Vagina (tissue), 2 donors: ENCODE measurements at regions not wholly inside any gene's neighbourhood (a gene's known extent, or its start where the extent isn't known, plus 50 kb on each side); places are given as distances from the start of the nearest gene placed in this dataset.

Experiments used
- CTCF ChIP-seq, 3 experiments: fragments of 450-650 bp in 2 of 3; fragments of 200-600 bp in 1 of 3; sonication (generic) in 1 of 3; IDR thresholded peaks; one replicate each; pipeline ENCODE4 v1.5.1; 2017 to 2019; ENCODE audit warnings: antibody characterized with exemption in 3 of 3, mild to moderate bottlenecking in 2 of 3, moderate library complexity in 2 of 3
- POLR2A ChIP-seq, 2 donors: fragments of 450-650 bp; IDR thresholded peaks; one replicate each; pipeline ENCODE4 v1.6.1; 2017; ENCODE audit warnings: antibody characterized with exemption in 2 of 2, mild to moderate bottlenecking in 2 of 2, moderate library complexity in 2 of 2
- POLR2AphosphoS5 ChIP-seq, 2 donors: sonication (generic); formaldehyde crosslinking; IDR thresholded peaks; one replicate each; pipeline ENCODE4 v1.9.0; 2017; ENCODE audit warnings: antibody characterized with exemption in 2 of 2, mild to moderate bottlenecking in 2 of 2, low read depth in 1 of 2; ENCODE audit not compliant: insufficient read depth in 1 of 2

DNA sequence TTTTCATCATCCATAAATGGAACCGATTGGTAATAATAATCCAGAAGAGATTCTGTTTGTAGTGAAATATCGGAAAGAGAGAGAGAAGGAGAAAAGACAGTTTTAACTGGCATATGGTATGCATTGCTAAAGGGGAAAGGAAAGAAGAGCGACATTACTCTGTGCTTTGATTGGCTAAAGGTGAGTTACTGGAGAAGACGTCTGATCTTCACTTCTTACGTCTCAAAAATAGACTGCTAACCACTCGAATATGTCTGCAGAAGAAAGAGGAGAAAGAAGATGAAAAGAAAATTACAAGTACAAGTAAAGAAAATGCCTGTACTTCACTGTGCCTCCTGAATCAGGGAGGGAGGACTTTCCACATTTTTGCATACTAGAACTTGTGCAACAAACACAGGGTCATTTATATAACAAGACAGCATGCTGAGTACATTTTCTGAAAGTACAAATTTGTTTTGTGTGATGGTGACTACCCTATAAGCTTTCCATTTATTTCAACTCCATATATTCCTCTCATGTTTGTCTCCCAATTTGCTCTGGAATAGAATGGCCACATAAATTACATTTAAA, 787.2 kb downstream of the RNF144A start:
- TF ChIP-seq CTCF (IDR thresholded peaks at IDR 0.05) (no peak), POLR2A (IDR thresholded peaks at IDR 0.05) (no peak), POLR2AphosphoS5 (IDR thresholded peaks at IDR 0.05; ENCODE audit: insufficient read depth in 1 of 2, low read depth in 1 of 2) (no peak)
